Neuron (in vitro differentiated cells): ENCODE measurements at regions not wholly inside any gene's neighbourhood (a gene's known extent, or its start where the extent isn't known, plus 50 kb on each side); places are given as distances from the start of the nearest gene placed in this dataset.

ENCODE experiments used
- H2AFZ ChIP-seq: one replicate; pipeline ENCODE4 v1.6.1; 2013; ENCODE audit warnings: low read depth, mild to moderate bottlenecking, inconsistent platforms, low read length, moderate library complexity
- H3K27me3 ChIP-seq: one replicate; pipeline ENCODE4 v1.6.1; 2013; ENCODE audit warnings: low read length; ENCODE audit not compliant: insufficient read depth
- H3K36me3 ChIP-seq: one replicate; pipeline ENCODE4 v1.6.1; 2013; ENCODE audit warnings: low read length; ENCODE audit not compliant: insufficient read depth
- H3K4me1 ChIP-seq: one replicate; pipeline ENCODE4 v1.6.1; 2013; ENCODE audit warnings: low read length; ENCODE audit not compliant: insufficient read depth
- H3K4me3 ChIP-seq: 2 replicates; pipeline ENCODE4 v1.5.1; 2013; ENCODE audit warnings: mild to moderate bottlenecking, low read length, moderate library complexity
- H3K9me3 ChIP-seq: one replicate; pipeline ENCODE4 v1.6.1; 2013; ENCODE audit warnings: low read length

DNA sequence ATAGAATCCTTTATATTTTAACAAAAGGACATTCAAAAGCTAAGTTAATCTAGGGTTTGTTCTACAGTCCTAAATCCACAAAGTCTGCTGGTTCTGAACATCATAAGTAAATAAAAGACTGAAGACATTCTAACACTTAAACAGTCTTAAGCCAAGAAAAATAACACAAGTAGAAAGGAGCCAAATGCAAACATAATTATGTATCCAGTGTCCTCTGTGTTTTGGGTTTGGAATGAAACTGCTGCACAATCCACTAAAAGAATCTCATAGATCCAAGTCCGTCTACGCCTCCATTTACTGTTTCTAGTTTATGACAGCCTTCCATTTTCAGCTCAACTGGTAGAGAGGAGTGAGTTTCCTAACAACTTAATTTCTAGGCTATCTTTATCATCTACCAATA lies 623.6 kb upstream of the FZD8 start:
- no peak overlapping the region for H2AFZ ChIP-seq
- H3K27me3 ChIP-seq = no peaks in the 10 kb centered on the region
- H3K36me3 ChIP-seq = no peaks in the 10 kb centered on the region
- H3K4me3 ChIP-seq = no peak overlapping the region
- H3K4me1 ChIP-seq = no peaks in the 10 kb centered on the region
- H3K9me3 ChIP-seq = no peaks in the 10 kb centered on the region

- Histone ChIP-seq H2AFZ (no peak overlapping the region), H3K9me3 (no peaks in the 10 kb centered on the region), H3K4me1 (no peaks in the 10 kb centered on the region), H3K27me3 (no peaks in the 10 kb centered on the region), H3K4me3 (no peak overlapping the region), H3K36me3 (no peaks in the 10 kb centered on the region)
Observed at GRCh38 chr10:36263871-36264270, 621.8 kb upstream of the FZD8 start.

DNA sequence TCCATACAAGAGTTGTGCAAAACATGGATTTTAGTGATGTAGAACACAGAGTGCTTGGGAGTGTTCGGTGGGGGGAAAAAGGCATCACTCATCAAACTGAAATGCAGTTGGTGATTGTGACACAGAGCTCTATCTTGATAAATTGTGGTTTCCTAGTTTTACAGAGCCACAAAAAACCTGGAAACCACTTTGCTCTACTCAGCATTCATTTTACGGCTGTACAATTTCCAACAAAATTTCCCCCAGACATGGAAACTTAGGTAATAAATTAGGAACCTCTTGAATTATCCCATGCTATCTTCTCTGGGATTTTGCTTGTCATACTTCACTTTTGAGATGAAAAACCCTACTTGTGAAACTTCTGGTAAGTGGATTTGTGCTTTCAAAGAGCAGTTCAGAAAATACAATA lies 614.9 kb upstream of the FZD8 start:
- Histone ChIP-seq H2AFZ (no peak overlapping the region), H3K27me3 (no peaks in the 10 kb centered on the region), H3K4me3 (no peak overlapping the region), H3K4me1 (no peaks in the 10 kb centered on the region), H3K36me3 (no peaks in the 10 kb centered on the region), H3K9me3 (no peaks in the 10 kb centered on the region)

GRCh38 chr10:36256166-36256565 lies 614.1 kb upstream of the FZD8 start:
- no peak overlapping the region for H3K4me3 ChIP-seq

GRCh38 chr10:36254199-36254598 lies 612.1 kb upstream of the FZD8 start:
- Histone ChIP-seq H3K36me3 (no peaks in the 10 kb centered on the region), H3K4me3 (no peak overlapping the region), H3K27me3 (no peaks in the 10 kb centered on the region), H3K9me3 (no peaks in the 10 kb centered on the region), H3K4me1 (no peaks in the 10 kb centered on the region), H2AFZ (peak overlapping the region; percentile 26)

More at GRCh38 chr10:36256166-36256565, 614.1 kb upstream of the FZD8 start:
- Histone ChIP-seq H3K4me1 (no peaks in the 10 kb centered on the region), H3K9me3 (no peaks in the 10 kb centered on the region), H2AFZ (no peak overlapping the region), H3K36me3 (no peaks in the 10 kb centered on the region), H3K27me3 (no peaks in the 10 kb centered on the region)

DNA sequence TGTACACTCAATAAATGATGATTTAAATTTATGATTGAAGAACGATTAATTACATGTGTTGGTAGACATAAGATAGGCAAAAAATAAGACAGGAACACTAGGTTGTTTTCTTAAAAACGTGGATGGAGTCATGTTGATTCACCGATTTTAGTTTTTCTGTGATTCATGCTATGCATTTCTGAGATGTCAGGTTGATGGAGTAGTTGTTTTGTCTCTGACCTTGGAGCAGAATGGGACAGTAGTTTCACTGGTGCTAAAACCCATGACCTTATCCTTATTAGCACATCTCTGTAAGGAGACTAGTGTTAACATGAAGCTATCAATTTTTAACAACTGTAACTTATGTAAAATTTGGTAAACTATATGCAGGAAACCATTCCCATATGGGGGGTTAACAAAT lies 611.6 kb upstream of the FZD8 start:
- Histone ChIP-seq H2AFZ (peak overlapping the region; percentile 26), H3K4me1 (no peaks in the 10 kb centered on the region), H3K4me3 (no peak overlapping the region), H3K27me3 (no peaks in the 10 kb centered on the region), H3K36me3 (no peaks in the 10 kb centered on the region), H3K9me3 (no peaks in the 10 kb centered on the region)

GRCh38 chr10:36251068-36251467 lies 609.0 kb upstream of the FZD8 start:
- no peaks in the 10 kb centered on the region for H3K27me3 ChIP-seq
- no peak overlapping the region for H3K4me3 ChIP-seq
- H2AFZ ChIP-seq = no peak overlapping the region
- H3K9me3 ChIP-seq = no peaks in the 10 kb centered on the region
- H3K36me3 ChIP-seq = no peaks in the 10 kb centered on the region
- H3K4me1 ChIP-seq = no peaks in the 10 kb centered on the region

DNA sequence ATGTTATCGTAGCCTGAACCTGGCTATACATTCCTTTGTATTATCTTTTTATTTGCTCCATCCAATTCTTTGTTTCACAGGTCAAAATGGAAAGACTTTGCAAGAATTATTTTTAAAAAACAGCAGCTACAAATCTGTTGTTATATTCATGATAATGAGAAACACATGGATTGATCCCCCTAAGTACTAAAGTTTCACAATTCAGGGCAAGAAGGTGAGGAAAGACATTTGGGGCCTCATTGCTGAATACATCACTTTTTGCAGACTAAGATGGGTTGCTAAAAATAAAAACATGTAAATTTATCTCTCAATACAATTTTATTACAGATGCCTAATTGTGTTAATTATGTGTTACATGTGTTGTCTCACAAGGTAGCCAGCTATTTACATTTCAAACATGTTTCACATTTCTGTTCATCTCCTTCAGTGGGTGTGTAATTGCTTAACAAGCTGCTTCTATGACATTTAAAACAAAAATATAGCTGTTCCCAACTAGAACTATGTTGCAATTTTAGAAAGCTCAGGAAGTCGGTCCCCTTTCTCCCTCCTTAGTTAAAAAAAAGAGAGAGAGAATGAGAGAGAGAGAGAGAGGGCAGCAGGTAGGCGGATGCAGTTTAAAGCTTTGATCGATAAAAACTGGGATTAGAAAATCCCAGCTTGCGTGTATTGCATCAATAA lies 606.3 kb upstream of the FZD8 start:
- no peaks in the 10 kb centered on the region for H3K36me3 ChIP-seq
- no peak overlapping the region for H2AFZ ChIP-seq
- H3K4me3 ChIP-seq = no peak overlapping the region
- no peaks in the 10 kb centered on the region for H3K4me1 ChIP-seq
- no peaks in the 10 kb centered on the region for H3K27me3 ChIP-seq
- H3K9me3 ChIP-seq = no peaks in the 10 kb centered on the region

DNA sequence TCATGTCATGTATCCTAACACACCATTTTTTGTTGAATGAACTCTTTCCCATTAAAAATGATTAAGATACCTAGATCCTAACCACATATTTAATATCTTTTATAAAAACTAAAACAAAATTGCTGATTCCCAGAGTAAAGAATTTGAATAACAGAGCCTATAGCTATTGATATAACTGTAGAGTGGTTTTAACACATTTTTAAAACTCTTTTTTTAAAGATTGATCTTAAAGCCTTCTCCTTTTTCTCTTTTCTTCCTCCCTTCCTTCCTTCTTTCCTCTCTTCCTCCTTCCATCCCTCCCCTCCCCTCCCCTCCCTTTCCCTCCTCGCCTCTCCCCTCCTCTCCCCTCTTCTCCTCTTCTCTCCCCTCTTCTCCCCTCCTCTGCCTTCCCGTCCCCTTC lies 605.4 kb upstream of the FZD8 start:
- H3K9me3 ChIP-seq = no peaks in the 10 kb centered on the region
- no peaks in the 10 kb centered on the region for H3K27me3 ChIP-seq
- no peak overlapping the region for H2AFZ ChIP-seq
- H3K4me1 ChIP-seq = no peaks in the 10 kb centered on the region
- no peak overlapping the region for H3K4me3 ChIP-seq
- H3K36me3 ChIP-seq = no peaks in the 10 kb centered on the region

- Histone ChIP-seq H3K4me3 (no peak overlapping the region), H3K36me3 (no peaks in the 10 kb centered on the region)
Observed at GRCh38 chr10:36236931-36237330, 594.8 kb upstream of the FZD8 start.

DNA sequence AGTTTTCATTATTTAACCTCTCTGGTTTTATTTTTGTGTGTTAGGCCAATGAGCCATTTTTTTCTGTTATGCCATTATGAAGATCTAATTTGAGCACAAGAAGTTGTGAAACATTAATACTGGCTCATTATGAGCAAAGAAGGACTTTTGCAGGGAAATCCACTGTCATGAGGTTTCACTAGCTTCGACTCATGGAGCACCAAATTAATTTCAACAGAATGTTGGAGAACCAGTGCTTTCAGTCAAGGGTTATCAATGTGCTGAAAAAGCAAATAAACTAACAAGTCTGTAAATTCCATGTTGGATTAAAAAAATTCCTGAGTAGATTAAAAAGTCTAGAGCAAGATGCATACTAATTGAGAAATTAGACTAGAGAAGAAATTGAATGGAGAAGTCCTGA lies 594.2 kb upstream of the FZD8 start:
- no peaks in the 10 kb centered on the region for H3K9me3 ChIP-seq
- H3K4me1 ChIP-seq = no peaks in the 10 kb centered on the region
- H2AFZ ChIP-seq = no peak overlapping the region
- H3K36me3 ChIP-seq = no peaks in the 10 kb centered on the region
- H3K4me3 ChIP-seq = no peak overlapping the region
- no peaks in the 10 kb centered on the region for H3K27me3 ChIP-seq

More at GRCh38 chr10:36236931-36237330, 594.8 kb upstream of the FZD8 start:
- no peaks in the 10 kb centered on the region for H3K27me3 ChIP-seq
- no peaks in the 10 kb centered on the region for H3K4me1 ChIP-seq
- no peaks in the 10 kb centered on the region for H3K9me3 ChIP-seq
- H2AFZ ChIP-seq = no peak overlapping the region

GRCh38 chr10:36232935-36233334 lies 590.8 kb upstream of the FZD8 start:
- H3K4me1 ChIP-seq = no peaks in the 10 kb centered on the region
- no peaks in the 10 kb centered on the region for H3K9me3 ChIP-seq
- no peak overlapping the region for H2AFZ ChIP-seq
- no peaks in the 10 kb centered on the region for H3K27me3 ChIP-seq
- H3K4me3 ChIP-seq = no peak overlapping the region
- no peaks in the 10 kb centered on the region for H3K36me3 ChIP-seq

- no peaks in the 10 kb centered on the region for H3K9me3 ChIP-seq
- no peak overlapping the region for H2AFZ ChIP-seq
- H3K4me3 ChIP-seq = no peak overlapping the region
- no peaks in the 10 kb centered on the region for H3K36me3 ChIP-seq
- no peaks in the 10 kb centered on the region for H3K4me1 ChIP-seq
- H3K27me3 ChIP-seq = no peaks in the 10 kb centered on the region
Observed at GRCh38 chr10:36224431-36224985, 582.4 kb upstream of the FZD8 start.

GRCh38 chr10:36221101-36221500 lies 579.0 kb upstream of the FZD8 start:
- no peaks in the 10 kb centered on the region for H3K27me3 ChIP-seq
- no peaks in the 10 kb centered on the region for H3K4me1 ChIP-seq
- H3K9me3 ChIP-seq = no peaks in the 10 kb centered on the region
- H3K36me3 ChIP-seq = no peaks in the 10 kb centered on the region
- H3K4me3 ChIP-seq = no peak overlapping the region
- no peak overlapping the region for H2AFZ ChIP-seq
